SH-SY5Y (cell line): ENCODE measurements at regions not wholly inside any gene's neighbourhood (a gene's known extent, or its start where the extent isn't known, plus 50 kb on each side); places are given as distances from the start of the nearest gene placed in this dataset.

Experiments used
- GATA2 ChIP-seq: IDR thresholded peaks from 2 replicates; pipeline ENCODE4 v1.6.1; 2011; ENCODE audit warnings: mild to moderate bottlenecking, low read depth, low read length
- GATA3 ChIP-seq: IDR thresholded peaks from 2 replicates; pipeline ENCODE4 v1.6.1; 2011; ENCODE audit warnings: low read depth, mild to moderate bottlenecking, low read length, moderate library complexity

DNA sequence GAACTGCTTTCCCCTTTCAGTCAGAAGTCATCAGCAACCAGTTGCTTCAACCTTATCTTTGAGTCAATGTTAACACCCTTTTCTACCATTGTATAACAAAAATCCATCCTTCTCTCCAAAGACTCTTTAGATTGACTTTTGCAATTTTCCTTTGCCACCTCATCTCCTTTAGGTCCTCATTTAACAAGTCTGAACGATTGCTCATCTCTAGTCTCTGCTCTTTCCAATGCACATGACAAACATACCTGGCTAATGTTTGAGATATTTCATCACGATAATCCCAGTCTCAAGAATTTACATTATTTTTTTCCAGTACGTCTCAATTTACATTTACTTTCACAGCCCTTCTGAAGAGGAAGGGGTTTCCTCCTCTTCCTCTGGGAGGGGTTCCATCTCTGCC, 127.5 kb downstream of the KLF12 start:
- TF ChIP-seq GATA2 (no peak), GATA3 (no peak)
